ENCODE measurements at regions not wholly inside any gene's neighbourhood (a gene's known extent, or its start where the extent isn't known, plus 50 kb on each side); places are given as distances from the start of the nearest gene placed in this dataset.

- peaks cover 6% of the 10 kb centered on the region; the same call in 1 of the 2 replicates for H3K9me3 ChIP-seq (ENCODE audit: insufficient read depth, low read depth, low read length)
Measured at GRCh38 chr7:112648781-112649180, 141.4 kb downstream of the TMEM168 start.

GRCh38 chr7:112649560-112649959 is 140.6 kb downstream of the TMEM168 start:
- Histone ChIP-seq H3K9me2 (replicated peaks; ENCODE audit: low read depth, low read length) (no peaks in the 10 kb centered on the region; the same call in 1 of the 2 replicates), H2AFZ (ENCODE audit: low read length) (no peak overlapping the region), H3K27me3 (ENCODE audit: insufficient read depth, low read length, poor library complexity, severe bottlenecking) (no peaks in the 10 kb centered on the region), H3K4me2 (ENCODE audit: low read depth, low read length, poor library complexity, severe bottlenecking) (no peak overlapping the region), H4K20me1 (ENCODE audit: insufficient read depth, low read length, poor library complexity, severe bottlenecking) (no peaks in the 10 kb centered on the region), H3F3A (ENCODE audit: low read depth) (no peaks in the 10 kb centered on the region), H3K4me3 (ENCODE audit: low read length, poor library complexity, severe bottlenecking) (no peak overlapping the region), H3K36me3 (ENCODE audit: insufficient read depth, low read length) (no peaks in the 10 kb centered on the region), H3K79me2 (ENCODE audit: insufficient read depth, low read length) (no peaks in the 10 kb centered on the region), H3K4me1 (ENCODE audit: insufficient read depth, low read length, poor library complexity, severe bottlenecking) (no peaks in the 10 kb centered on the region), H3K9me3 (ENCODE audit: insufficient read depth, low read depth, low read length) (peaks cover 6% of the 10 kb centered on the region; the same call in 1 of the 2 replicates), H3K9ac (ENCODE audit: low read depth, low read length, poor library complexity, severe bottlenecking) (no peak overlapping the region)
- TF ChIP-seq EZH2phosphoT487 (IDR thresholded peaks at IDR 0.05; ENCODE audit: borderline replicate concordance), result no peak
- TF ChIP-seq, protein P1, sequence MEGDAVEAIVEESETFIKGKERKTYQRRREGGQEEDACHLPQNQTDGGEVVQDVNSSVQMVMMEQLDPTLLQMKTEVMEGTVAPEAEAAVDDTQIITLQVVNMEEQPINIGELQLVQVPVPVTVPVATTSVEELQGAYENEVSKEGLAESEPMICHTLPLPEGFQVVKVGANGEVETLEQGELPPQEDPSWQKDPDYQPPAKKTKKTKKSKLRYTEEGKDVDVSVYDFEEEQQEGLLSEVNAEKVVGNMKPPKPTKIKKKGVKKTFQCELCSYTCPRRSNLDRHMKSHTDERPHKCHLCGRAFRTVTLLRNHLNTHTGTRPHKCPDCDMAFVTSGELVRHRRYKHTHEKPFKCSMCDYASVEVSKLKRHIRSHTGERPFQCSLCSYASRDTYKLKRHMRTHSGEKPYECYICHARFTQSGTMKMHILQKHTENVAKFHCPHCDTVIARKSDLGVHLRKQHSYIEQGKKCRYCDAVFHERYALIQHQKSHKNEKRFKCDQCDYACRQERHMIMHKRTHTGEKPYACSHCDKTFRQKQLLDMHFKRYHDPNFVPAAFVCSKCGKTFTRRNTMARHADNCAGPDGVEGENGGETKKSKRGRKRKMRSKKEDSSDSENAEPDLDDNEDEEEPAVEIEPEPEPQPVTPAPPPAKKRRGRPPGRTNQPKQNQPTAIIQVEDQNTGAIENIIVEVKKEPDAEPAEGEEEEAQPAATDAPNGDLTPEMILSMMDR (conservative IDR thresholded peaks at IDR 0.05; ENCODE audit: low read length), result no peak

More at GRCh38 chr7:112648781-112649180, 141.4 kb downstream of the TMEM168 start:
- Histone ChIP-seq H3K4me3 (ENCODE audit: low read length, poor library complexity, severe bottlenecking) (no peak overlapping the region), H4K20me1 (ENCODE audit: insufficient read depth, low read length, poor library complexity, severe bottlenecking) (no peaks in the 10 kb centered on the region), H3K36me3 (ENCODE audit: insufficient read depth, low read length) (no peaks in the 10 kb centered on the region), H2AFZ (ENCODE audit: low read length) (no peak overlapping the region), H3K4me2 (ENCODE audit: low read depth, low read length, poor library complexity, severe bottlenecking) (no peak overlapping the region), H3K9me2 (replicated peaks; ENCODE audit: low read depth, low read length) (no peaks in the 10 kb centered on the region; the same call in 1 of the 2 replicates), H3K79me2 (ENCODE audit: insufficient read depth, low read length) (no peaks in the 10 kb centered on the region), H3K9ac (ENCODE audit: low read depth, low read length, poor library complexity, severe bottlenecking) (no peak overlapping the region), H3K4me1 (ENCODE audit: insufficient read depth, low read length, poor library complexity, severe bottlenecking) (no peaks in the 10 kb centered on the region), H3K27me3 (ENCODE audit: insufficient read depth, low read length, poor library complexity, severe bottlenecking) (no peaks in the 10 kb centered on the region), H3F3A (ENCODE audit: low read depth) (no peaks in the 10 kb centered on the region)
- TF ChIP-seq EZH2phosphoT487 (IDR thresholded peaks at IDR 0.05; ENCODE audit: borderline replicate concordance), result no peak
- TF ChIP-seq, protein P1 (conservative IDR thresholded peaks at IDR 0.05; ENCODE audit: low read length), result no peak

DNA sequence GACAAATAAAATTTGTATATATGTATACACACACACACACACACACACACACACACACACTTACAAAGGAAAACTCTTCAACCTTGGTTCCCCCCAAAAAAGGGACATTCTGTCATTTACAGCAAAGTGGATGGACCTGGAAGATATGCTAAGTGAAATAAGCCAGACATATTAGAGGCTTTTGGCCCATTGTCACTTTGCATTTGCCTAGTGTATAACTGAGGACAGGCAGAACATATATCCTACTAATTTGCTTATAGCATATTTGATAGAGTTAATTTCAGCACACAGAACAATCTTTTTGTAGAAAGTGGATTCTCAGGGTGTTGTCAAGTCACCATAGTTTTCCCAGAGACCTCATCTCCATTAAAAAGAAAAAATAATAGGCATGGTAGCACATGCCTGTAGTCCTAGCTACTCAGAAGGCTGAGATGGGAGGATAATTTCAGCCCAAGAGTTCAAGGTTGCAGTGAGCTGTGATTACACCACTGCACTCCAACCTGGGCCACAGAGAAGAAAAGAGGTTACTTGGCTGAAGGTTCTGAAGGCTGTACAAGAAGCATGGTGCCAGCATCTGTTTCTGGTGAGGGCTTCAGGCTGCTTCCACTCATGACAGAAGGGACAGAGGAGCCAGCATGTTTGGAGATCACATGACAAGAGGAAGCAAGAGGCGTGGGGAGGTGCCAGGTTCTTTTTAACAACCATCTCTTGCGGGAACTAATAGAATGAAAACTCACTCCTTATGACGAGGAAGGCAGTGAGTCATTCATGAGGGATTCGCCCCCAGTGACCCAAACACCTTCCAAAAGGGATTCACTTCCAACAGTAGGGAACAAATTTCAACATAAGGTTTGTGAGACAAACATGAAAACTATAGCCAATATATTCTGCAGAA is 135.6 kb downstream of the TMEM168 start:
- TF ChIP-seq EZH2phosphoT487 (IDR thresholded peaks at IDR 0.05; ENCODE audit: borderline replicate concordance), result no peak
- TF ChIP-seq, protein P1 (conservative IDR thresholded peaks at IDR 0.05; ENCODE audit: low read length), result no peak
- no peaks in the 10 kb centered on the region for H3K4me1 ChIP-seq (ENCODE audit: insufficient read depth, low read length, poor library complexity, severe bottlenecking)
- no peaks in the 10 kb centered on the region for H3K27me3 ChIP-seq (ENCODE audit: insufficient read depth, low read length, poor library complexity, severe bottlenecking)
- no peaks in the 10 kb centered on the region for H3K79me2 ChIP-seq (ENCODE audit: insufficient read depth, low read length)
- no peak overlapping the region for H3K4me3 ChIP-seq (ENCODE audit: low read length, poor library complexity, severe bottlenecking)
- H3F3A ChIP-seq (ENCODE audit: low read depth), result no peaks in the 10 kb centered on the region
- no peaks in the 10 kb centered on the region; the same call in 1 of the 2 replicates for H3K9me2 ChIP-seq (replicated peaks; ENCODE audit: low read depth, low read length)
- H2AFZ ChIP-seq (ENCODE audit: low read length), result no peak overlapping the region
- no peaks in the 10 kb centered on the region for H3K36me3 ChIP-seq (ENCODE audit: insufficient read depth, low read length)
- no peak overlapping the region for H3K4me2 ChIP-seq (ENCODE audit: low read depth, low read length, poor library complexity, severe bottlenecking)
- no peaks in the 10 kb centered on the region for H4K20me1 ChIP-seq (ENCODE audit: insufficient read depth, low read length, poor library complexity, severe bottlenecking)
- H3K9me3 ChIP-seq (ENCODE audit: insufficient read depth, low read depth, low read length), result no peaks in the 10 kb centered on the region
- no peak overlapping the region for H3K9ac ChIP-seq (ENCODE audit: low read depth, low read length, poor library complexity, severe bottlenecking)
